ENCODE measurements at regions not wholly inside any gene's neighbourhood (a gene's known extent, or its start where the extent isn't known, plus 50 kb on each side); places are given as distances from the start of the nearest gene placed in this dataset.

GRCh38 chr10:45197816-45198485, 117.5 kb downstream of the OR13A1 start:
- DNase-seq (ENCODE audit: low spot score) = no peak

- no peak for DNase-seq (ENCODE audit: low spot score)
Observed at GRCh38 chr10:45198486-45199204, 116.8 kb downstream of the OR13A1 start.

- DNase-seq (ENCODE audit: low spot score) = no peak
Observed at GRCh38 chr10:45199205-45199740, 116.1 kb downstream of the OR13A1 start.

- no peak for DNase-seq (ENCODE audit: low spot score)
Observed at GRCh38 chr10:45201271-45201670, 114.1 kb downstream of the OR13A1 start.

- no peak for DNase-seq (ENCODE audit: low spot score)
Observed at GRCh38 chr10:45202242-45202641, 113.2 kb downstream of the OR13A1 start.

GRCh38 chr10:45204954-45205775, 110.2 kb downstream of the OR13A1 start:
- no peak for DNase-seq (ENCODE audit: low spot score)

GRCh38 chr10:45209888-45210287, 105.5 kb downstream of the OR13A1 start:
- no peak for DNase-seq (ENCODE audit: low spot score)

GRCh38 chr10:45211576-45211975, 103.8 kb downstream of the OR13A1 start:
- no peak for DNase-seq (ENCODE audit: low spot score)

GRCh38 chr10:45219416-45219815, 96.0 kb downstream of the OR13A1 start:
- no peak for DNase-seq (ENCODE audit: low spot score)

- no peak for DNase-seq (ENCODE audit: low spot score)
Observed at GRCh38 chr10:45220931-45221330, 94.5 kb downstream of the OR13A1 start.

GRCh38 chr10:45224219-45224841, 91.1 kb downstream of the OR13A1 start:
- DNase-seq (ENCODE audit: low spot score) = no peak

GRCh38 chr10:45227042-45227441, 88.4 kb downstream of the OR13A1 start:
- DNase-seq (ENCODE audit: low spot score) = no peak

- no peak for DNase-seq (ENCODE audit: low spot score)
Observed at GRCh38 chr10:45227456-45227855, 88.0 kb downstream of the OR13A1 start.

GRCh38 chr10:45229823-45230222, 85.6 kb downstream of the OR13A1 start:
- no peak for DNase-seq (ENCODE audit: low spot score)

- peak; percentile 71 for DNase-seq (ENCODE audit: low spot score)
Observed at GRCh38 chr10:45235260-45235769, 80.1 kb downstream of the OR13A1 start.

GRCh38 chr10:45235798-45236220, 79.6 kb downstream of the OR13A1 start:
- peak; percentile 26 for DNase-seq (ENCODE audit: low spot score)

- no peak for DNase-seq (ENCODE audit: low spot score)
Observed at GRCh38 chr10:45238896-45239295, 76.5 kb downstream of the OR13A1 start.

- peak; percentile 36 for DNase-seq (ENCODE audit: low spot score)
Observed at GRCh38 chr10:45239642-45240041, 75.8 kb downstream of the OR13A1 start.

- no peak for DNase-seq (ENCODE audit: low spot score)
Observed at GRCh38 chr10:45241865-45242520, 73.4 kb downstream of the OR13A1 start.

GRCh38 chr10:45243261-45243660, 72.1 kb downstream of the OR13A1 start:
- no peak for DNase-seq (ENCODE audit: low spot score)

- no peak for DNase-seq (ENCODE audit: low spot score)
Observed at GRCh38 chr10:45246522-45246921, 68.9 kb downstream of the OR13A1 start.
